HUES6 (cell line): ENCODE measurements at regions not wholly inside any gene's neighbourhood (a gene's known extent, or its start where the extent isn't known, plus 50 kb on each side); places are given as distances from the start of the nearest gene placed in this dataset.
"Not testable (repeated sequence)": the region's sequence is repeated elsewhere in the genome, so short reads cannot be mapped to it uniquely, and the experiment has no call there.

ENCODE experiments used
- H3K27ac ChIP-seq: 2 replicates; pipeline ENCODE4 v1.7.0; 2013; ENCODE audit warnings: low read depth, mild to moderate bottlenecking, low read length, inconsistent platforms
- H3K27me3 ChIP-seq: 2 replicates; pipeline ENCODE4 v1.6.1; 2013; ENCODE audit warnings: low read length; ENCODE audit not compliant: control insufficient read depth, insufficient read depth
- H3K36me3 ChIP-seq: 2 replicates; pipeline ENCODE4 v1.6.1; 2013; ENCODE audit warnings: low read length; ENCODE audit not compliant: control insufficient read depth, insufficient read depth
- H3K4me1 ChIP-seq: 2 replicates; pipeline ENCODE4 v1.6.1; 2013; ENCODE audit warnings: low read length; ENCODE audit not compliant: control insufficient read depth, insufficient read depth
- H3K4me3 ChIP-seq: 2 replicates; pipeline ENCODE4 v1.5.1; 2013; ENCODE audit warnings: low read depth, low read length
- H3K9ac ChIP-seq: one replicate; pipeline ENCODE4 v1.6.1; 2013; ENCODE audit warnings: mild to moderate bottlenecking, low read length
- H3K9me3 ChIP-seq: 2 replicates; pipeline ENCODE4 v1.6.1; 2013; ENCODE audit warnings: low read depth, low read length; ENCODE audit not compliant: control insufficient read depth, insufficient read depth

- H3K9ac ChIP-seq, result no peak overlapping the region
- no peak overlapping the region for H3K4me3 ChIP-seq
- H3K27ac ChIP-seq, result no peak overlapping the region
- H3K4me1 ChIP-seq, result no peaks in the 10 kb centered on the region
- no peaks in the 10 kb centered on the region for H3K9me3 ChIP-seq
- no peaks in the 10 kb centered on the region for H3K27me3 ChIP-seq
- no peaks in the 10 kb centered on the region for H3K36me3 ChIP-seq
These were observed 295.5 kb upstream of the PROX1 start for GRCh38 chr1:213692321-213692720.

GRCh38 chr1:213693864-213694263 is 293.9 kb upstream of the PROX1 start:
- H3K36me3 ChIP-seq, result no peaks in the 10 kb centered on the region
- no peak overlapping the region for H3K9ac ChIP-seq
- H3K27ac ChIP-seq, result no peak overlapping the region
- H3K4me1 ChIP-seq, result no peaks in the 10 kb centered on the region
- H3K27me3 ChIP-seq, result no peaks in the 10 kb centered on the region
- no peak overlapping the region for H3K4me3 ChIP-seq
- H3K9me3 ChIP-seq, result no peaks in the 10 kb centered on the region

DNA sequence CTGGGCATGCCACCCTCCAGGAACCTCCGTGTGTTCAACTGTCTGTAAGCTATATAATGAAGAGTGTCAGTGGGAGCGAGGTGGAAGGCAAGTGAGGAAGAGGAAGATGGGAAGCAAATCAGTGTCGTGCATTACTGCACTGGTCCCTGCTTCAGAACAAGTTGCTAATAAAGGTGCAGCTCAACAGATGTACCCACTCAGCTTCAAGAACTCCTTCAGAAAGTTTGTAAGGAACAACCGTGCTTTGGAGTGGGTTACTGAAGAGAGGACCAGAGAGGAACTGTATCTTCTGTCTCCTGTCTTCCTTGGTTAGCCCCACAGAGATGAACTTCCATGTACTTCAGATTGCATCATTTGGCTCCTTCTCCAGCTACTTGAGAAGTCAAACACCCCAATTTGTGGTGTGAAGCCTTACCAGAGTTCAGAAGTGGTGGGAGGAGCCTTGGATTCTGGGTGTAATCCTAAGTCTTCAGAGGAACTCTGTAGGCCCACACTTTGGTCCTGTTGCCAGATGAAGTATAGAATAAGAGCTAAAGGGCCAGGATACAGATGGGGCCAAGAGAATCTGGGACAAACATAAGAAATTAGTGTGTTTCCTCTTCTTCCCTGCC is 290.5 kb upstream of the PROX1 start:
- no peaks in the 10 kb centered on the region for H3K4me1 ChIP-seq
- H3K9me3 ChIP-seq, result no peaks in the 10 kb centered on the region
- H3K4me3 ChIP-seq, result no peak overlapping the region
- no peaks in the 10 kb centered on the region for H3K36me3 ChIP-seq
- H3K27ac ChIP-seq, result no peak overlapping the region
- no peak overlapping the region for H3K9ac ChIP-seq
- no peaks in the 10 kb centered on the region for H3K27me3 ChIP-seq

- no peaks in the 10 kb centered on the region for H3K36me3 ChIP-seq
- H3K27me3 ChIP-seq, result no peaks in the 10 kb centered on the region
- H3K4me3 ChIP-seq, result no peak overlapping the region
- H3K9me3 ChIP-seq, result peaks cover 1% of the 10 kb centered on the region; the same call in 1 of the 2 replicates
- H3K4me1 ChIP-seq, result no peaks in the 10 kb centered on the region
- no peak overlapping the region for H3K9ac ChIP-seq
- H3K27ac ChIP-seq, result no peak overlapping the region
These were observed 289.6 kb upstream of the PROX1 start for GRCh38 chr1:213698092-213698702.

DNA sequence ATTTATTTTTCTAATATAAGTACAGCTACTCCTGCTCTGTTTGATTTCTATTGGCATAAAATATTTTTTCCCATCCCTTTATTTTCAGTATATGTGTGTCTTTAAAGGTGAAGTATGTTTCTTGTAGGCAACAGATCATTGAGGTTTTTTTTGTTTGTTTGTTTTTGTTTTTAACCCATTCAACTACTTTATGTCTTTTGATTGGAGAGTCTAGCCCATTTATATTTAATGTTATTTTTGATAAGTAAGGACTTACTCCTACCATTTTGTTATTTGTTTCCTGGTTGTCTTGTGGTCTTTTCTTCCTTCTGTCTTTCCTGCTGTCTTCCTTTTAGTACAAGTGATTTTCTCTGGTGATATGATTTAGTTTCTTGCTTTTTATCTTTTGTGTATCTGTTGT is 285.1 kb upstream of the PROX1 start:
- Histone ChIP-seq H3K4me1 (no peaks in the 10 kb centered on the region), H3K9ac (no peak overlapping the region), H3K27ac (no peak overlapping the region), H3K27me3 (no peaks in the 10 kb centered on the region), H3K4me3 (no peak overlapping the region), H3K36me3 (no peaks in the 10 kb centered on the region), H3K9me3 (peaks cover 3% of the 10 kb centered on the region; the same call in 1 of the 2 replicates)

DNA sequence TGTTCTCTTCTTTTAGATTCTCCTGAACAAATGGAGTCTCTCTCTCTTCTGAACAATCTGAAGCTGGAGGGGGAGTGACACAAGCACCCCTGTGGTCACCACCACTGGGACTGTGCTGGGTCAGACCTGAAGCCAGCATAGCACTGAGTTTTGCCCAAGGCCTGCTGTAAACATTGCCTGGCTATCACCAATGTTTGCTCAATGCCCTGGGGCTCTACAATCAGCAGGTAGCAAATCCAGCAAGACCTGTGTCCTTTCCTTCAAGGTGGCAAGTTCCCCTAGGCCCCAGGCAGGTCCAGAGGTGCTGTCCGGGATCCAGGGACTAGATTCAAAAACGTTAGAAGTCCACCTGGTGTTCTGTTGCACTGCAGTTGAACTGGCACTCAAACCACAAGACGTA is 282.8 kb upstream of the PROX1 start:
- Histone ChIP-seq H3K4me1 (no peaks in the 10 kb centered on the region), H3K36me3 (no peaks in the 10 kb centered on the region), H3K27me3 (no peaks in the 10 kb centered on the region)

DNA sequence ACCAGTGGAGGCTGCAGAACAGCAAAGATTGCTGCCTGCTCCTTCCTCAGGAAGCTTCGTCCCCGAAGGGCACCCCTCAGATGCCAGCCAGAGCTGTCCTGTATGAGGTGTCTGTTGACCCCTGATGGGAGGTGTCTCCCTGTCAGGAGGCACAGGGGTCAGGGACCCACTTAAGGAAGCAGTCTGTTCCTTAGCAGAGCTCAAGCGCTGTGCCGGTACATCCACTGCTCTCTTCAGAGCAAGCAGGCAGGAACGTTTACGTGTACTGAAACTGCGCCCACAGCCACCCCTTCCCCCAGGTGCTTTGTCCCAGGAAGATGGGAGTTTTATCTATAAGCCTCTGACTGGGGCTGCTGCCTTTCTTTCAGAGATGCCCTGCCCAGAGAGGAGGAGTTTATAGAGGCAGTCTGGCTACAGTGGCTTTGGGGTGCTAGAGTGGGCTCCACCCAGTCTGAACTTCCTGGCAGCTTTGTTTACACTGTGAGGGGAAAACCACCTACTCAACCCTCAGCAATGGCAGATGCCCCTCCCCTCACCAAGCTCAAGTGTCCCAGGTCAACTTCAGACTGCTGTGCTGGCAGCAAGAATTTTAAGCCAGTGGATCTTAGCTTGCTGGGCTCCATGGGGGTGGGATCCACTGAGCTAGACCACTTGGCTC is 275.8 kb upstream of the PROX1 start:
- not testable (repeated sequence) for H3K9ac ChIP-seq, H3K9me3 ChIP-seq, H3K27me3 ChIP-seq, H3K4me3 ChIP-seq, H3K36me3 ChIP-seq, H3K27ac ChIP-seq, H3K4me1 ChIP-seq

More for the DNA sequence above, 282.8 kb upstream of the PROX1 start:
- Histone ChIP-seq H3K9me3 (peaks cover 3% of the 10 kb centered on the region; the same call in 1 of the 2 replicates), H3K4me3 (no peak overlapping the region), H3K27ac (no peak overlapping the region), H3K9ac (no peak overlapping the region)

DNA sequence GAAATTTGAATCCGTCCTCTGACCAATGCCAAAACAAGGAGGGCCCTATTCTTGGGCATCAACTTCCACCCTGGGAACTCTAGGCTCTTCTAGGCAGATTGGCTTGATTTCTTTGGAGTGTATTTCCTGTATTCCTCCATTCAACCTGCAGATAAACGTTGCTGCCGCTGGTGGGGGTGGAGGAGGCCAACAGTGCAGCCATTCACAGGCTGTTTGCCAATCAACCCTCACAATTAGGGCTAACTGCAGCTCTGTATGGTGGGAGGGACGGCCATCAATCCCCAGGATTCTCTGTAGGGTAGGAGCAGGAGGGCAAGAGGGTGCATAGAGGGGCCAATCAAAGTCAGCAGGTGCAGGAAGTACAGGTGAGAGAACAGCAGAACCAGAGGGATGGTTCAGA is 273.1 kb upstream of the PROX1 start:
- no peaks in the 10 kb centered on the region for H3K36me3 ChIP-seq
- 0 out of 2 replicates have a peak, but pooled peaks cover 2% of the 10 kb centered on the region for H3K9me3 ChIP-seq
- no peak overlapping the region for H3K27ac ChIP-seq
- peaks cover 3% of the 10 kb centered on the region; the same call in 1 of the 2 replicates for H3K4me1 ChIP-seq
- no peak overlapping the region for H3K4me3 ChIP-seq
- H3K27me3 ChIP-seq, result no peaks in the 10 kb centered on the region
- no peak overlapping the region for H3K9ac ChIP-seq

- Histone ChIP-seq H3K27me3 (no peaks in the 10 kb centered on the region), H3K4me1 (peaks cover 3% of the 10 kb centered on the region; the same call in 1 of the 2 replicates), H3K27ac (no peak overlapping the region), H3K36me3 (no peaks in the 10 kb centered on the region), H3K9ac (no peak overlapping the region), H3K9me3 (0 out of 2 replicates have a peak, but pooled peaks cover 2% of the 10 kb centered on the region), H3K4me3 (no peak overlapping the region)
These were observed 272.6 kb upstream of the PROX1 start for GRCh38 chr1:213715182-213715581.

DNA sequence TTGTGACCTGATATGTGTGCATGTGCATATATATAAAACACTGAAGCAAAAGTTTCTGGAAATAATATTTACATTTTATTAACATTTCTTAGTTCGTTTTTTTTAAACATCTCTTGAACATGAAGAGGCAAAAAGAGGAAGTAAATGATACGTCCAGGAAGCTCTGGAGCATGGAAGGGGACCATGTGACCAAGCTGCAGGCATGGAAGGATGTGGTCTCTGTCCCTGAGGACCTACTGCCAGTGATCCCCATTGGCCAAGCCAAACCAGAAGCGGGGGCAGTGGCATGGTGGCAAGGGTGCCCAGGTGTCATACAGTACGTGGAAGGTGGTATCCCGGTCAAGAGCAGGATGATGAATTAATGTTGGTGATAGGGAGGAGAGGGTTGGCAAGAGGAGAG is 268.3 kb upstream of the PROX1 start:
- Histone ChIP-seq H3K4me3 (no peak overlapping the region), H3K36me3 (no peaks in the 10 kb centered on the region), H3K9me3 (0 out of 2 replicates have a peak, but pooled peaks cover 2% of the 10 kb centered on the region), H3K27ac (no peak overlapping the region), H3K27me3 (no peaks in the 10 kb centered on the region), H3K4me1 (peaks cover 1% of the 10 kb centered on the region; the same call in 1 of the 2 replicates), H3K9ac (no peak overlapping the region)

DNA sequence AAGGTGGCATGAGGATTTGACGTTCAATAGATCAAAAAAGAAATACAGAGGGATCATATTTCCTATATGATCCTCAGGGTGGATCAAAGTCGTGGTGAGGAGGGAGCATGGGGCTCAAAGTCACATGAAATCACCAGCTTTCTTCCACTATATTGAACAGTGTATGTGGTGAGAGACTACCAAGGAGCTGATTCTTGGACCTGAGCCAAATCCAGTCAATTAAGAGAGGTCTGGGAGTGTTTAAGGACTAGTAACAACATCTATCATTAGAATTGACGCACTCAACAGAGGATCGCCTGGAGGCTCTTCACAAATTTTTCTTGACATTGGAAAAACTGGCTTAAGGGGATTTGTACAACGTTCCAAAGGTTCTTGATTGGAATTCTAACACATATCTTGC is 267.7 kb upstream of the PROX1 start:
- H3K36me3 ChIP-seq, result no peaks in the 10 kb centered on the region

More for the DNA sequence above, 267.7 kb upstream of the PROX1 start:
- H3K4me1 ChIP-seq, result no peaks in the 10 kb centered on the region
- H3K9ac ChIP-seq, result no peak overlapping the region
- 0 out of 2 replicates have a peak, but pooled peaks cover 2% of the 10 kb centered on the region for H3K9me3 ChIP-seq
- H3K27me3 ChIP-seq, result no peaks in the 10 kb centered on the region
- H3K27ac ChIP-seq, result no peak overlapping the region
- H3K4me3 ChIP-seq, result no peak overlapping the region
